ENCODE measurements at regions not wholly inside any gene's neighbourhood (a gene's known extent, or its start where the extent isn't known, plus 50 kb on each side); places are given as distances from the start of the nearest gene placed in this dataset.

DNA sequence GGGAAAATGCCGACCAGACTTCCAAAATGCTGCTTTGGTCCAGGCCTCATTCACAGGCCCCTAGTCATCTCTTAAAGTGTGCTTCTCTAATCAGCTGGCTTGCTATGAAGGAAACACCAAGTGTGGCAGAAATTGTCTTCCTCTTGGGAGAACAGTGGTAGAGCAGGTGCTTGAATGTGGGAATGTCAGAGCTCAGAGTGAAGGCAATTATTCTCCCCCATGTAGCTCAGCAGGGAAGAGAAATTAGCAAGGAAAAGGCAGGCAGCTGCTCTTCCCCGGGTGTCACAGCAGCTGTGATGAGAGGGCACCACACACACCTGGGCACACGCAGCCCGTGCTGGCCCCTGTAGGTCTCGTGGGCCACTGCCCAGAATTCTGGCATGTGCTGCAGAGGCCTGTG is 358.5 kb downstream of the WDR72 start:
- no peak for DNase-seq

DNA sequence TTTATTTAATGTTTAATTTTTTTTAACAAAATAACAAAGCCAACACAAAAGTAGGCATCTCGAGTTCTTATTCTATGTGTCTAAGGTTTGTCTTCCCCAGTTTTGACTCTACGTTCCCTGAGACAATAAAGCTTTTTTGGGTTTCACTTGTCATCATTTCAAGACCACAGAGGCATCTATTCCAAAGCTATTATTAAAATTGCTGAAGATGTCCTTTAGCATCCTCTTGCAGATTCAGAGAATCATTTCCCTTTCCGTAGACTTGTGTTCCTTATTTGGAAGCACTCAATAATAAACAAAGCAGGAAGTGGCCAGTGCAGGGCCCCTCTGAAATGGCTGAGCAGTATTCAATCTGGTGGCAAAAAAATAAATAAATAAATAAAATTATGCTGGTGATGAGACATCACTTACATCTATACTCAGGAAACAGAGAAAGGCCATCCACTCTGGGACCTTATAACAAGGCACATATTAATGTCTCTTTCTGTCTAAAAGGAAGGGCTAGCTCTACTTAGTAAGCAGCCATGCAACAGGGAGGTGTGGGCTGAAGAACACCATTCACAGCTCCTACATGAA is 362.3 kb downstream of the WDR72 start:
- DNase-seq: no peak

DNA sequence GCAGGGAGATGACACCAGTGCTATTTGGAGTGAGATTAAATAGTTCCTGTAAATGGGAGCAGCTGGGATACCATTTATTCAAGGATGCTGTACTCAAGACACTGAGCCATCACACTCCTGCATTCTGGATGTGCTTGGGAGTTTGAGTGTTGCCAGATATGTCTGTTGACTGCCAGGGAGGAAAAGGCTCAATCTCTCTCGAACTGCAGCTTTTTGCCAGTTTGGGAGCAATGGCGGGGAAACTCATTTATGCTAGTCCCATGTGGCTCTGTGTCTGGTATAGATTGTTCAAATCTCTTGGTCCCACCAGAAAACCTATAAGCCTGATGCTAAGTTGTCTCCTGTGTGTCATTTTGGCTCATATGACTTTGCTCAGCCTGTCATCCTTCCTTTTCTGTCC is 363.6 kb downstream of the WDR72 start:
- DNase-seq: no peak

DNA sequence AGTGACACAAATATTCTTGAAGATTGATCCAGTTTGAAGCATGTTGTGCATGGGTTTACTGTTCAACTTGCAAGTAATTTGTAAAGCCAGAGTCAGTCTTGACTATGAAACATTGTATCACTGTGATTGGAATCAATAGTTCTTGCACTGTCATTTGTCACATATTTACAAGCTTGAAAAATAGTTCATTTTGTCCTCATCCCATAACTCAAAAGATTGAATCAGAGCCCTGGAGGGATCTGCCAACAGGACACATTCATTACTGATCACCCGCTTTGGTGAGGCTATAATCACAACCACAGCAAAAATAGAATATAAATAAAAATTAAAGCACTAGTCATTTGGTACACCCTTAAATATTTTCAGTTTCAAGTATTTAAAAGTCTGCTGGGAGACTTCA is 368.9 kb downstream of the WDR72 start:
- no peak for DNase-seq

DNA sequence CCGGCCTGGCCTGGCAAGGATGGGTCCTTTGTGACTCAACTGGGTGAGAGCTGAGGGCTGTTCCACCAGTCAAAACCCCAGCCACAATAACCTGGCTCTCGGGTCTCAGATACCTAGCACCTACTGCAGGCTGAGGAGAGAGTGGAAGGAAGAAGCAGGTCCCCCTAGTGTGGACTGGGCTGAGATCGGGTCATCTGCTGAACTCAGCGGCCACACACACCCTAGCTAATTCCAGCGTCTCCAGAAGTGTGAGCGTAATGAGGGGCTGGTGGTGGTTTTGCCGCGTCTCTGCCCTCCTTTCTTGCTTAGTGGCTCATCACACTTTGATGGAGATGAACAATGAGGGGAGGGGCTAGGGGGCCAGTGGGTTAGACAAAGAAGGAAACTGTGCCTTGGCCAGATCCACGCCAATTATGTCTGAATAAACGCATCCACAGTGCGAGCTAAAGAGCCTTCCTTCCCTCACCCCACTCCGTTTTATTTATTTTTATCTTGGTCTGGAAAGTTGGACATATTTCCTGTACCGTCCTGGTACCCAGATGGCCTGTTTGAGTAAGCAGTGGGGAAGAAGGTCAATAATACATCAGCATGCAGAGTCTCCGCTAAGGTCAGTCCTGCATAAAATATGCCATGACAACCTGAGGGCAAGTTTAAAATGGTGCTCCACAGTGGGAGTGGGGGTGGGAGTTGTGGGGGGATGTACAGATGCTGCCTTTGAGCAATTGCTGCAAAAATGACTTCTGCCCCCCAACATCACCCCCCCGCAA is 370.0 kb downstream of the WDR72 start:
- DNase-seq: no peak

DNA sequence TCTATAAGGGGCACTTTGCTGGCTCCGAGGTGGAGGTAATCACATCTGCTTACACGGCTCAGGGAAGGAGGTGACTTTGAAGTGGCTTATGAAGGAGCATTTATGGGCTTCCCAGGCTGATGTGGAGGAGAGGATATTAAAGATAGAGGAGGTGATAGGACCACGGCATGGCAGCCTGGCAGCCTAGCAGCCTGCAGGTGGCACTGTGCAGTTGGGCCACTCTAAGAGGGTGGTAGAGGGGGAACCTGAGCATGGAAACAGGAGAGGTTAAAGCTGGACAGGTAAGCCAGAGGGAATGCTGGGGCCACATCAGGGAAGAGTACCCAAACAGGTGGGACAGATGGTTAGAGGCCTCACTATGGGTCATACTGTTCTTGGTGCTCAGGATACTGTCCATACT is 375.0 kb downstream of the WDR72 start:
- DNase-seq: no peak

DNA sequence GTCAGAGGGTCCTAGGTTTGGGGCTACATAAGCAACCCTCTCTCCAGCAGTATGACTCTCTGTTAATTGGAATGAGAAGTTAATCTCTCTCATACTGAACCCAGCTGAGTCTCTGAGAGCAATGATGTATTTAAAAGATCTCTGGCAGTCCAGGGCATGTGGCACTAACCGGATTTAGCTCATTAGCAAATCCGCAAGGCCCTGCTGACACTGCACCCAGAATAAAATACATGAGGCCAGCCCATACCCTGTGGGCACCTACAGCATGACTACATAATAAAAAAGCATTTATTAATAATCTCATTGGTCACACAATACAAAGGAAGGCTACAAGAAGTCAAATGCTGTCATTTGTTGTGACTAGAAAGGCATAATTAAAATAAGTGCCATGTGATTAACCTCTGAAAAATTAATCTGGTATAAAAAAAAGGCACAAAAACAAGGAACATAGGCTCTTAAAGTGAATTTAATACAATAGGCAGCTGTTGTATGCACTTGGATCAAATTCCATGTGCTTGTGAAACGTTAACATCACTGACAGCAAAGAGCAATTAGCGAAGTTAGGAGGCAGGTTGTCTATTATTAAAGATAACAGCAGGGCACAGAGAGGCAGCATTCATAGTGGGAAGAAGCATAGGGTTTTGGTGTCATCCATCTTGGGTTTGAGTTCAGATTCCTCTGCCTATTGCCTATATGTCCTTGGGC is 381.2 kb downstream of the WDR72 start:
- DNase-seq: no peak

DNA sequence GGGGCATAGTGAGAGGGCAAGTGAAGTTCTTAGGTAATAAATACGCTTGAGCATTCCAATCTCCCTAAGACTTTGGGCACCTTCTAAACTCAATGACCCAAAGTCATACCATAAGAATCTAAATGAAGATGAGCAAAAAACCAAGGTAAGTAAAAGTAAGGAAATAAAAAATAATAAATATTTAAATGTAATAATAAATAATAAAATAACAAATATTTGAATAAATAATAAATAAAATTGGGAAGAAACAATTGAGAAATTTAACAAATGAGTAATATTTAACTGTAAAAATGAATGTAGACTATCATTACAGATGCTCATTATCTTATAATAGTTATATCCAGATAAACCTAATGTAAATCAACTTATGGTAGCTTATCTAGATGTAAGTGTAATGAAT is 391.7 kb downstream of the WDR72 start:
- no peak for DNase-seq

DNA sequence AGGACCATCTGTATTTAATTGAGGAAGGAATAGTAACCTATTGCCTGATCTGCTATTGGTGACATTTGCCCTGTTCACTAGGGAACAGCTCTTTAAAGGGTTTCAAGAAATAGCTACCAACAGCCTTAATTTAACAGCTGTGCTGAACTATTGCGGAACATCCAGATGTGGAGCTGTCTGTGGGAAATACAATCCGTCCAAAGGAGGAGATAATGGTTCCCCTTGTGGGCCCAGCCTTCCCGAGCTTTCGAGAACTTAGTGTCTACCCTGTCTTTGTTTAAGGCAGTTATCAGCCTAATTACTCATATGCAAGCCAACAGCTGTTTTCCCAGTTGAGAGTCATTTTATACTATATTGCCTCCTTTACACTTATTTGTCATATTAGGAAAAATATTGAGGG is 398.6 kb downstream of the WDR72 start:
- DNase-seq: no peak

DNA sequence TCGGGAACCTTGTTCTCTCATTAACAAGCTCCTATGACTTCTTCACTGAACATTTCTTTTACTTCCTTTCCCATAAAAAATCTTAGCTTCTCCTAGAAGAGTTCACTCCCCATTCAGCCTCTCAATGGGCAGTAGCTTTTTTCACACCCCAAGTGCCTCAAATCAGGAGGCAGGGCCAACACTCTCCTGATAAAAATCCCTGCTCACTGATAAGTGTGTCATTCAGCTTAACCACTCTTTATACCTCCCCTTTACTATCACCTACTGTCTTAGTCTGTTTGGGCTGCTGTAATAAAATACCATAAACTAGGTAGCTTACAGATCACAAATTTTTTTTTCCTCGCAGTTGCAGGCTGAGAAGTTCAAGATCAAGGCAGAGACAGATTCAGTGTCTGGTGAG is 400.4 kb downstream of the WDR72 start:
- DNase-seq: no peak

DNA sequence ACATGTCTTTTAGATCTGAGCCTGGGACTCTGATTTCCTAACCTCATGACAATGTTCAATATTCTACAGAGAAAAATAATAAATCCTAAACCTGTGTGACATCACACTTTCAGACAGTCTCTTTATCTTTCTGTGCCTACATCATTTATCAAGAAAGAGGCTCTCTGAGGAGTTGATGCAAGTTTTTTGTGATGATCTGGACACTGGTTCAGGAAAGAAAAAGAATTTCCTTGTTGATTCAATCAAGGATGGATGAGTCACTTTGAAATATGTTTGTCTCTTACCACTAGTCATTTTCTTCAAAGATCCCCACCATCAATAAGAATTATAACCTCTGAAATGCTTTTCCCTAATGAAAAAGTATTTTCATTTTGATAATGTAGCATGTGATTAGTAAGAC is 404.6 kb downstream of the WDR72 start:
- DNase-seq: no peak

DNA sequence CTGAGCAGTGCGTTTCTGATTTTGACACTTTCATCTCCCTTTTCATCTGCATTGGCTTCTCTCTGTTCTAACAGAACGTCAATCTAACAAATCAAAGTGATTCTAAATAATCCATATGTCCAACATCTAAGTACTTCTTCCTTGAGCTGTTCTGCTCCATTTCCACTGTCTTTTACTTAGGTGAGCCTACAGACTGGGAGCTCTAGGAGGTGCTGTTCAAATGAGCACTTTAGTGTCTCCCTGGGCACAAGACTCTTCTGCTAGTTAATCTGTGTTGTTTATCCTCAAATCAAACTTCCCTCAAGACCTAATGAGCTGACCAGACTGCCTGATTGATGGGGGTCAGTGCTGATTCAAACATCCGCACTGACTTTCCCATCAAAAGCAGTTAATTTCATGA is 408.1 kb downstream of the WDR72 start:
- DNase-seq: no peak

DNA sequence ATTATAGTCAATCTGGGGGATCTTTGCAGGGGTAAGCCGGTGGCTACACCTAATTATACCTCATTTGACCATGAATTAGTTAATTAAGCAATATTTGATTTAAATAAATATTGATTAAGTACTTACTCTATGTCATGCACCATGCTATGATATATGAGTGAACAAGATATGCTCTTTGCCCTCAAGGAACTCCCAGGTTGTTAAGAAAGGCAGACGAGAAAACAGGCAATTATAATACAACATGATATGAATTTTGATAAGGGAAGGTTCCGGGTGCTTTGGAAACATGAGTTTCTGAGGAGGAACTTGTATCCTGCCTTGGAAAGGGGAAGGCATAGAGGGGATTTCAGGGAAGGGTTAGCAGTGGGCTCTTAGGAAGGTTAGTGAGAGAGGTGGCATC is 412.9 kb downstream of the WDR72 start:
- DNase-seq: no peak

DNA sequence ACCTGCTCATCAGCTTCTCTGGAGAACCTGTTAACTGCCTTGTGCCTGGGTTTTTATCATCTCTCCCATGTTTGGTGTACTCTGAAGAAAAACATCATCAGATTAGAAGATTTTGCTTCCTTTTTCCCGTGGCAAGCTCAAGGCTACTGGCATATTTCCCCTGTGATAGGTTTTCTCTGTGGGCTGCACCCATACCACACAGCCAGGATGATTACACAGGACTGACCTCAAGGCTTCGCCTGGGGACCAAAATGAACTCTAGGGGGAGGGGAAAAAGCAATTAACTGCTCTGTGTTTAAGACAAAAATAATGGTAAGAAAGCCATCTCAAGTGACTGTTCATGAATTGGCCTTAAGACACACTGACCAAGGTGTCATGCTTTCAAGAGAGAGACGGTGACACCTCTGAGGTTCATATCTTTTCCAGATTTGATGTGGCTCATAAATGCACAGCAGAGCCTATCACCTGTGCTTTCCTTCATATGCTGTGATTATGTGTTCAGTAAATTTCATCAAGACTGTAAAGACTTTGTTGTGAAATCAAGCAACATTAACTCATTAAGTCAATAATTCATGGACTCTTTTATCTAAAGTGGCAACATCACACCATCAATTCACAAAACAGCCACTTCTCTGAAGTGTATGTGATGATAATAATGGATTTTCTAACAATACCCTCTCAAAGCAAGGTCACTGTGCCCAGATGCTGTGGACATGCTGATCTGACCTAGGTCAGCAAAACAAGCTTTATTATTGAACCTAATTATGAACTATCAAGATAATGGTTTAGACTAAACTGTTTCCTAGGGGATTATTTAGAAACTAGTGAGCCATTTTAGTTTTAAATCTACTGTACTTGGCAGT is 427.9 kb downstream of the WDR72 start:
- DNase-seq: no peak

DNA sequence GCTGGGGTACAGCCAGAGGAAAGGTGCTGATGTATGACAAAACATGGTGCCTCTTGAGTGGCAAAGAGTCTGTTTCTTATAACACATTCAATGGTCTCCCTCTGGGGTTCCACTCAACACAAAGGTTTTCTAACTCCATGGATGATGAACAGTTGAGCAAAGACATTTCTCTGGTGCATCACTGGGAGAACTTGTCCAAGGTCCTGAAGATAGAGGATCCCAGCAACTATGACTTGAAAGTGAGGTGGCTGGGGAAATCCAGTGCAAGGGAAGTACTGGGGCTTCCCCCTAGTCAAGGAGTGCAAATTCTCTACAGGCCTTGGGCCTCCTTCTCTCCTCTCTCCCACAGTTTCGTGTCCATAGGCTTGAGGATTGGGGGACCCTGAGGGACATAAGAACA is 431.1 kb downstream of the WDR72 start:
- DNase-seq: no peak

DNA sequence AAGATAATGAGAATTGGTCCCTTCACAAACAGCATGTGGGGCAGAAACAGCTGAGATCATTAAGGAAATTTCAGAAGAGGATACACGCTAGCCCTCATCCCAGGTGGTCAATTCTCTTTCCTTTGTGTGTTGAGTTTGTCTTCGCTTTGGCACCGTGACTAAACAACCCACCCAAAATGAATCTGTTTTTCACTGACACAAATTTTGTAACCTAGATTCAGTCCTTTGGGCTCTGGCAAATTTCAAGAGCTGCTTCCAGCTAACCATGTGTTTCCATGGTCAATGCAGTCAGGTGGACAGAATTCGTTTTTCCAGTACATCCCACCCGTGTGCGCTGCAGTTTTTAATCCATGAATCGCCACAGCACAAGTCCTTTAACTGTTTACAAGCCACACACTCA is 435.4 kb downstream of the WDR72 start:
- DNase-seq: no peak

DNA sequence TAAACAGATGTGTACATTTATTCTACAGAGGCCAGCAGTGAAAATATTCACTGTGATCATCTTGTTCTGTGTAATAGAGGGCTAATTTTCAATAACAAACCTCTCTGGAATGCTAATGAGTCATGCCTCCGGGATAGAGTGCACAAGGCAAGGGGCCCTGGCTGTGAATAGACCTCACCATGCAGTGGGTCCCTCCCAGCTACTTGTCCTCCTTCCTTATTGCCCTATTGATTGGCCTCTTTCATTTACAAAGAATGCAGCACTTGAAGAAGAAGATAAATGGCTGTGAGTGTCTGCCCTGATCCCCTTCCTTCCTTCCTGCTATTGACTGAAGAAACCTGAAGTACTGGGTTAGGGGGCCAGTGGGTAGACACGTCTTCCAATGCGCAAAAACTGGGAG is 436.3 kb downstream of the WDR72 start:
- no peak for DNase-seq

DNA sequence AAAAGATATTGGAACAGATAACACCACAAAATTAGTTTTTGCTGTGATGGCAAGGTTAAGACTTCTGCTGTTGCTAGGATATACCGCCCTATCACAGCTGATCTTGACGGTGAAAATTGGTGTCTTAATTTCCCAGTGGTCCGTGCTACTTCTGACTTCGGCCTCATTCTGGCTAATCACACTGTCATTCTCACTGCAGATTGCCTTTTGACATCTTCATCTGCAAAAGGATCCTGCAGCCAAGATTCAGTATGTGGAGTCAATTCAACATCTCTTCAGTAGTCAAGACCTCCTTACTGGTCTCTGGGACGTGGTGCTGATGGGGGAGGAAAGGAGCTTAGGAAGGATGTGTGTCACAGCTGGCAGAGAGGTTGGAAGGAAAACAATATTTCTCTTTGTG is 438.6 kb downstream of the WDR72 start:
- DNase-seq: no peak

DNA sequence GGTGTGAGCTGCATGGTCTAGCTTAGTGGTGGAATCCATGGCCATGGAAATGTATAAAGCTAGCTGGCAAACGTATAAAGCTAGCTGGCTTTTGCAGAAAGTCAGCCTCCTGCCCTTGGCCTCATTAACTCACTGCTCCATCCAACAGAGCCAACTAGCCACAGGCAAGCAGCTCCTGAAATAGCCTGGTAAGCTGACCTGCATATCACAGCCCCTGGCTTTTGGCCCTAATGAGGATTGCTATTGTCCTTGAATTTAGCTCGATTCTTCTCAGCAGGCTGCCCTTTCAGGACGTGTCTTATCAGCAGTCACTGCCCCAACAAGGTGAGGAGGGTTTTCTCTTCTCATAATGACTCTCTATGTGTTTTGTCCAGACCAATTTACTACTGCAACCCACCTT is 446.8 kb downstream of the WDR72 start:
- DNase-seq: no peak

DNA sequence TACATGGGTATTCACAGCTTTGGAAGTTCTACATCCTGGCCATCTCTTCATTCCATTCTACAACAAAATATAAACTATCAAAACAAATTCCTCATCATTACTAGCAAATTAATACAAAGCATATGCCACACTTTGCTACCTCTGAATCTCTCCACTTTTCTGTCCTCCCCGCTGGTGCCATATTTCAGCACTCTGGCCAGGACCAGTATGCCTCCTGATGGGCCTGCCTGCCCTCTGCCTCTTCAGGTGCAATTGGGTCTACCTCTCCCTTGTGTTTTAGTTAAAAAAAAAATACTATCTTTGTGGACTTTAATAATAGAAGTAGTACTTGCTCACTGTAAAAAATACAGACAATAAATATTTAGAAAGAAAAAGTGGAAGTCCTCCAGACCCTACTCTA is 448.8 kb downstream of the WDR72 start:
- no peak for DNase-seq

DNA sequence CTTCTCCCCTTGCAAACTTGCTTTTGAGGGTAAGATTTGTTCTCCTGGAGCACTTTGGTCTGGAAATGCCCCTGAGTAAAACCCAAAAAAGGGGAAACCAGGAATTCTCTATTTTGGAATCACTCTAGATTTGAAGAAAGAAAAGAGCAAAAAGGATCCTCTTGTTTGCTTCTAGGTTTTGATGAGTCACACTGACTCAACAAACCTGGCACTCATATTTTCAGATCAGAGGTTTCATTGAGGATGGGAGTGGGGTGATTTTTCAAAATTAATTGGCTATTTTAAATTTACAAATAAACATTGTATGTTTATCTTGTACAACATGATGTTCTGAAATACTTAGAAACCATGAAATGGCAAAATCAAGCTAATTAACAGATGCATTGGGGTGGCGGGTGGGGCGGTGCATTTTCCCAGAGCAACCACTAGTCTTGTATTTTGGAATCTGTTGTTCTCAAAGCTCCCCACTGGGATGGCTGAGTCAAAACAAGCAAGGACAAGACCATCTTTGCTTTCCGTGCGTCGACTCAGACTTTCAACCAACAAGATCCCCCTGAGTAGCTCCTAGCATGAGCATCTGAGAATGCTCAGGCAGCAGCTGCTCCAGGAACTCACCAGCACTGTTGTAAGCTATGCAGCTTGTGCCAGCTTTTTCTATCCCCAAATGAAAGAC is 451.4 kb downstream of the WDR72 start:
- no peak for DNase-seq

DNA sequence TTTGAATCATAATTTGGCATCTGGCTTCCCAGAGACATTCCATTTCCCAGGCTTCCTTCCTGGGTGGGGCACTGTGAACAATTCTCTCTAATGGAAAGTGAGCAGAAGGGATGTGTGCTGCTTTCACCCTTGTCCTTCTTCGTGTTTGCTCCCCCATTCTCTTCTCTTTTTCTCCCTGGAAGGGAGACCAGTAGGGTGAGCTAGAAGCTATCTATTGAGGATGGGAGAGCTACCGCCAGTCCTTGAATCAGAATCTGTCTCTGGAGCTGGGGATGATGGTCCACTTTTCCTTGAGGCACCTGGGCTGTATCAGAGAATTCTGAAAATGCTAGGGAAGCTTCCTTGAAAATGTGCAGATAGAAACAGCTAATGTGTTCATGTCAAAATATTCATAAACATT is 453.9 kb downstream of the WDR72 start:
- no peak for DNase-seq
